GM21737 (cell line): ENCODE measurements at regions not wholly inside any gene's neighbourhood (a gene's known extent, or its start where the extent isn't known, plus 50 kb on each side); places are given as distances from the start of the nearest gene placed in this dataset.

Experiments used
- ATAC-seq: cut with Tn5 transposase; IDR thresholded peaks from one replicate; pipeline ENCODE4 v1.9.1; 2021; ENCODE audit warnings: mild to moderate bottlenecking, moderate library complexity; ENCODE audit not compliant: unreplicated experiment

DNA sequence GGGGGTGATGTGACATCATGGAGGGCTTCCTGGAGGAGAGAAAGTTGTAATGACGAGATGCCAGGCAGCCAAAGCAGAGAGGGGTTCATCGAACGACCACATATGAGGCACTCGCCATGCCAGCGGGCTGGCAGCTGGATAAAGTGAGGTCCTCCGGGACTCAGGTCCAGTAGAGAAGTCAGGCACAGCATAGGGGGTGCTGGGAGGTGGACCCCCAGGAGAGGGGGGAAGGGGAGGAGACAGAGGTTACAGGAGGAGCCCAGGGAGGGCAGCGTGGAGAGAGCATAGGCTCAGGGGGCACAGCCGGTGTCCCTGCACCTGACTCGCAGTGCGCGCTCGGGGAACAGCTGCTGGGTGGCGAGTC, 174.7 kb downstream of the BMP7 start:
- no peak for ATAC-seq

DNA sequence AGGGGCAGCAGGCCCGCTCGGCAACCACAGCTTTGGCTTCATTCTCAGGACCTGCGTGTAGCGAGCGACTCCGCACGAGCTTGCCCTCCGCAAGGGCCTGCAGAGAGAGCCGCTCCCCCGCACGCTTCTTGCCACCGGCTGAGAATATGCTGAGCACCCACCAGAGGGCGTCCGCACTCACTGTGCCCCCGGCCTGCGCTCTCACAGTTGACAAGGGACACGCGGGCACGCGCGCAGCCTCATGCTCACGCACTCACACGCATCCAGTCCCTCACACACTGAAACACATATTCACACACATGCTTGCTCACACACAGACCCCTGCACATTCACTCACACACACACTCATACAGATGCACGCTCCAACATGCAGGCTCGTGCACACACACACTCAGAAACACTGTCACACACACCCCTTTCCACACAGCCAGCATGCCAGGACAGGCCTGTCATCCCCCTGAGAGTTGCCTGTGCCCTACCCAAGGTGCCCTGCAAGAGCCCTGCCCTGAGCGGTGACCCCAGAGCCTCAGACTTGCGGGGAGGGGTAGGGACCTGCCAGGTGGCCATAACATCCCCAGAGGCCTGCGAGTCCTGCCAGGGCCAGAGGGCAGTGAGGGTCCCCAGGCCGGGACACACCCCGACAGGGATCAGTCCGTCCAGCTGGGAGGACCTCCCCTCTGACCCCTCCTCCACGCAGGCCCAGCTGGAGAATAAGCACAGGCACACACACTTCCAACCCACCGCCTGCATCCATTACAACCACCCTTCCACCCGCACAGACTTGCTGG, 174.1 kb downstream of the BMP7 start:
- no peak for ATAC-seq

DNA sequence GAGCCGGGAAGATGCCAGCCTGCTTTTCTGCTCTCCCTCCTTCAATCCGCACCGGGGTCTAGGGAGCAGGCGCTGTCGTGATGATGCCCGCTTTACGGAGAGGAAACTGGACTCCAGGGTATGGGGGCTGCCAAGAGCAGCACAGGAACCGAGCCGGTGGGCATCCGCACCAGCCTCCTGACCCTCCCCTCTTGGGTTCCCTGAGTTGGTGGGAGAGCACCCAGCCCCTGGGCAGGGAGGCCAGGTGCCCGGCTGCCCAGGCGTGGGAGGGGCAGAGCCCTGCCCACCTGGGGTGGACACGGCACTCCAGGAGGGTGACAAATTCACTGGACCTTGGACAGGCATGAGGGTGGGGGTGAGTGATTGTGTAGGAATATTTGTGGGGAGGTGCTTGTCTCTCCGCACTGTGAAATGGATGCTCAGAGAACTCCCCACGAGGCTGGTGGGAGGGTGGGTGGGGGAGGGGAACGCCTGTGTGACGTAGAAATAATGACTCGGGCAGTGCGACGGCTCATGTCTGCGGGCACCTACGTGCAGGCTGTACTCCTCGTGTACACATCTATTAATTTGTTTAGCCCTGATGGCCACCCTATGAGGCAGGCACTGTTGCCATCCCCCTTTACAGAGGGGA, 173.4 kb downstream of the BMP7 start:
- ATAC-seq, result no peak

DNA sequence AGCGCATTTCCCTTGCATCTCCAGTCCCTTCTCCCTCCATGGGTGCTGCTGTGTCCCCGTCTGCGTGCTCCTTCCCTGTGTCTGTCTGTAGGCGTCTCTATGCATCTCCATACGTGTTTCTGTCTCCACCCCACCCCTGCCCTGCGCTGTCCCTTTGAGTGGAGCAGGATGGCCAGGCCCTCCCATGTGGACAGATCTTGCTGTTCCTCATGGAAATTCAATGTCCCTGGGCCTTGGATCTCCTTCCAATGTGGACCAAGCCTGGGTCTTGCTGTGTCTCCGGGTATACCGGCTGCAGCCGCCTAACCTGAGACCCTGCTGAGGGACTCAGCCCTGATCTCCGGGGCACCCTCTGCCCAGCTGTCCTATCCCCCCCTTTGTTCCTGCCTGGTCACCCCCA, 172.7 kb downstream of the BMP7 start:
- no peak for ATAC-seq

DNA sequence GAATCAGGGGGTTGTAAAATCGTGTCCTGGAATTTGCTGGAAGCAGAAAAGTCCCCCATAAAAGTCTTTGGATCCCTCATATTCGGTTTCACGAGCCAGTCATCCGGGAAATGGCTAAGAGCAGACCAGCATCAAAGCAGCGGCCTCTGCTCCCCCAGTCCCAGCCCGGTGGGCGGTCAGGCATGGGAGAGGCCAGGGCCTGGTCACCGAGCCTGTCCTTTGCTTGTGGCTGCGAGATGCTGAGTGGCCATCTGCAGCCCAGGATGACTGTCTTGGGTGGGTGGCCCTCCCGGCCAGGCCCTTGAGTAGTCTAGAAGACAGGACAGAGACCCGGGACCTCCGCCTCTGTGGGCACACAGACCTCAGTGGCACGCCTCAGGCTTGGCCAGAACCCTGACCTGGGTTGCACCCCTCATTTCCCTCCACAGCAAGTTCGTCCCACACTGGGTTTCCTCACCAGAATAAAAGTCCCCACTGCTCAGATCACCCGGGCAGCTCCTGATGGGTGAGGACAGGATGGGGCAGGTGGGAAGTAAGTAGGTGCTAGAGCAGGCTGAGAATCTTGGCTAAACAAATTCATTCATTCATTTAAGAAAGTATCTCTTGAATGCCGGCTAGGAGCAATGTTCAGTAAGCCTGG, 172.1 kb downstream of the BMP7 start:
- ATAC-seq, result no peak

DNA sequence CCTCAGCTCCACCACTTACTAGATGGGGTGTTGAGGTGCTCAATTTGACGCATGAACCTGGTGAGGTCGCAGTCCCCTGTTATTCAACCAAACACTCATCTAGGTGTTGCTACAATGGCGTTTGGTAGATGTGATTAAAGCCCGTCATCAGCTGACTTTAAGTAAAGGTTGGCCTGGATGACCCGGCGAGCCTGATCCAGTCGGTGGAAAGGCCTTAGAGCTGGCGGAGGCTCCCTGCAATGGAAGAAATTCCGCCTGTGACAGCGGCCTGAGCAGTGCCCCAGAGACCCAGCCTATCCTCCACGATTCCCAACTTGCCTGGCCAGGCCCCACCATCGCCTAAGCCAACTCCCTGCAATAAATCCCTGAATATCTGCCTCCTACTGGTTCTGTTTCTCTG, 171.4 kb downstream of the BMP7 start:
- ATAC-seq, result no peak

DNA sequence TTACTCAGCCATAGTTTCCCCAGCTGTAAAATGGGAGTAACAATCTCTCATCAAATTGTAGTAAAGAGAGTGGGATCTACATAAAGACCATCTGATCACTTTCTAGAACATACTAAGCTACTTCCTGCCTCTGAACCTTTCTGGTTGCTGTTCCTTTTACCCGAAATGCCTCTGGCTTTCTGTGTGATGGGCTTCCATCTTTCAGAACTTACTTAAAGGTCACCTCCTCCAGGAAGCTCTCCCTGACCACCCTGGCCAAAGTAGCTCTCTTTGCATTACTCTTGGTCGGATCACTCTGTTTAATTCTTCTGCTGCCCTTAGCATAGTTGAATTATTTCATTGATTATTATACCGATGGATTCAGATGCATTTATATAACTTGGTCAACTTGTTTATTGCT, 171.0 kb downstream of the BMP7 start:
- no peak for ATAC-seq

DNA sequence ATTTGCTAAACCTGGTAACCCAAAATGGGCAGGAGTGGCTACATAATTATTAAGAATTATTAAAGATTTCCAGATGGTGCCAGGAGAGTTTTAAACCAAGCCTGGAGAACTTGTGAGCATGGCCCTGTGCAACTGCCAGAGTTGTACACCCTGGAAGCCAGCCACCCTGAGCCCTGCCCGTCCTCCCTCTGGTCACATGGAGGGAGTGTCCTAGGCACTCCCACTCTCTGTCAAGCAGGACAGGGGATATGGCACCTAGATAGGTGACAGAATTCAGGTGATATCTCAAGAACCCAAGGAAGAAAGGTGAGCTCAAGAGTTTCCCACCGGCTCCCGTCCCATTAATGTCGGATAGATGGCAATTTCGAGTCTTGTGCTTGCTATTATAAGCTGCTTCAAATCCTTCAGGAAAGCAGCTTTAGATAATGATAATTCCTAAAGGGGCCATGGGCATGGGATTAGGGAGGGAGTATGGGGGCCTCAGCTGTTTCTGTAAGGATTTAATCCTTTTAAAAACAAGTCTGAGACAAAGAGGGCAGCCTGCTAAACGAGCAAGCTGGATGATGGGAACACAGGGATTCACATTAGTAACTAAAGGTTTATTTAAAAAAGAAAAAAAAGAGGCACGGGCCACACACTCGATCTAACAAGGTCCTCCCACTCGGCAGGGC, 169.1 kb downstream of the BMP7 start:
- no peak for ATAC-seq

DNA sequence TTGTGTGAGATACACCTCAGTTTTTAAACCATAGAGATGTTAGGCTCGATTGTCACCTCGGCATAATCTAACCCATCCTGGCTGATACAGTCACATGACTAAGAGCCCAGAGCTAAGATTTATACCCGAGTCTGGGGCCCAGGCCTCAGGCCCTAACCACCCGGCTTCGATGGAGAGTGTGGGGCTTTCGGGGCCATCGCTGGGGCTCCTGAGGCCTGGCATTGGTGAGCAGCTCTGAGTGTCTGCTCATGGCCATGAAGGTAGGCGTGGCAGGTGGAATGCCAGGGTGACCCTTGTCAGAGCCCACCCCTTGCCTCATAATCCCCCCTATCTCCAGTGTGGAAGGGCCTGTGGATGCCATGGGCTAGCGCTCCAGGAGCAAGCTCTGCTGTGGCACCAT, 164.3 kb downstream of the BMP7 start:
- no peak for ATAC-seq

DNA sequence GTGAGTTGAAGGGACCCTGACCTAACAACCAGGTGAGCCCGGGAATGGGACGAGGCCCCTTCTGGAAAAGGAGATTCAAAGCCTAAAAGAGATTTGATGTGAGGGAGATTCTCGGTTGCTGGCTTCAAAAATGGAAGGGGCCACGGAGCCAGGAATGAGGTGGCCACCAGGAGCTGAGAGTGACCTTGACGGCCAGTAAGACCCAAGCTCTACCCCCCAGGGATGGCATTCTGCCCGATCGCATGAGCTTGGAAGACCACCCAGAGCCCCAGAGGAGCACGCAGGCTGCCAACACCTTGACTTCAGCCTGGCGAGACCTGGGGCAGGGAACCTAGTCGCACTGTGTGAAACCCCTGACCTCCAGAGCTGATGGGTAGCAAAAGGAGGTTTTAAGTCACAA, 163.9 kb downstream of the BMP7 start:
- no peak for ATAC-seq

DNA sequence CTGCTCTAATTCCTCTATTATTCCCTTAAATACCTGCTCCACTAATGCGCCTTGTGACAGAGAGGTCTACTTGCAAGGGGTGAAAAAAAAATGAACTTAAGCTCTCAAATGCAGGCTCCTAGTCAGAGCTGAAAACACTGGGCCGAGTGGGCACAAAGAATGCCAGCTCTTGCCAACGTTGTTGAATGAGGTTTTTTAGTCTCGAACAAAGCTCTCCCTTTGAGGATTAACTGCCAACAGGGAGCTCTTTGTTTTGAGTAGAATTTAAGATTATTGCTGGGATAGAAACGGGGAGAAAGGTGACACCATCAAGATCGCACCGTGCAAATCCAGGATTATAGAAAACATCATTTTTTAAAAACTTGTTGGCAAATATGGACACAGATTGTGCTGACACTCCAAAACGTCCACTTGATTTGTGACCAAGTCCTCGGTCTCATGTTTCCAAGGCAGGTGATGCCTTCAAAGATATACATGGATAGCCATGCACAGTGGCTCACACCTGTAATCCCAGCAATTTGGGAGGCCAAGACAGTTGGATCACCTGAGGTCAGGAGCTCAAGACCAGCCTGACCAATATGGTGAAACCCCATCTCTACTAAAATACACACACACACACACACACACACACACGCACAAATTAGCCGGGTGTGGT, 163.2 kb downstream of the BMP7 start:
- ATAC-seq, result no peak

DNA sequence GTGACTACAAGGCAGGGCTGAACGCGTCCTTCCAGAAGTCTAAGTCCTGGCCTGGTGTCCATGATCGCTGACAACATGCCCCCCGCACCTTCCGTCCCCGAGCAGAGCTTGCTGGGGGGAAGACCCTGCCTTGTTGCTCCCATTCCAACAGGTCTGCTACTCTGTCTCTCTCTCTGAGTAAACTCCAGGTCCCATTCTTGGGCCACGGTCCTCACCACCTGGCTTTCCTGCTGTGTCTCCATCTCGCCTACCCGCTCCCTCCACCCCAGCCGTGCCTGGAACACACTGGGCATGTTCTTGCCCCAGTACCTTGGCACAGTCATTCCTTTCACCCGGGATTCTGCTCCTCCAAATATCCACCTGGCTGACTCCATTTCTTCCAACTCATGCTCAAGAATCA, 162.3 kb downstream of the BMP7 start:
- no peak for ATAC-seq

DNA sequence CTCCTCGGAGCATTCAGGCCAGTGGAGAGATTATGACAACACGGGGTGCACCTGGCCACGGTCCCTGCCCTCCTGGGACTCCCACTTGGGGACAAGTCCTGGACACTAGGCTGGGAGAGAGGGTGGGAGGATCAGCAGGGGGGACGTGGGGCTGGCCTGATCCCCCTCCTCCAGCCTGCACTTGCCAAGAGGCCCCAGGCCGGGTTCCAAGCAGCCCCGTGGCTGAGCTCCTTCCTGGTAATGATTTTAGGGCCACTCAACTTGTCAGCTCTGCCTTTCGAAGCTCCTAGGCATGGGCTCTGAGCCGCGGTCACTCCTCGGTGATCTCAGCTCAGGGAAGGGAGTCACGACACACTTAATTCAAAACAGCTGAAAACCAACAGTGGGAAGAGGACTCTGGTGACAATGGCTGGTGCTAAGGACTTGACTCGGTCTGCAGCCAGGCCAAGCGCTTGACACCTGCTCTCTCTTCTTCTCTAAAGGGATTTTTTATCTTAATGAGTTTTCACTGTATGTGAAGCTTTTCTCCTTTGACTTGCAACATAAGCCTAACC, 161.7 kb downstream of the BMP7 start:
- ATAC-seq, result no peak

DNA sequence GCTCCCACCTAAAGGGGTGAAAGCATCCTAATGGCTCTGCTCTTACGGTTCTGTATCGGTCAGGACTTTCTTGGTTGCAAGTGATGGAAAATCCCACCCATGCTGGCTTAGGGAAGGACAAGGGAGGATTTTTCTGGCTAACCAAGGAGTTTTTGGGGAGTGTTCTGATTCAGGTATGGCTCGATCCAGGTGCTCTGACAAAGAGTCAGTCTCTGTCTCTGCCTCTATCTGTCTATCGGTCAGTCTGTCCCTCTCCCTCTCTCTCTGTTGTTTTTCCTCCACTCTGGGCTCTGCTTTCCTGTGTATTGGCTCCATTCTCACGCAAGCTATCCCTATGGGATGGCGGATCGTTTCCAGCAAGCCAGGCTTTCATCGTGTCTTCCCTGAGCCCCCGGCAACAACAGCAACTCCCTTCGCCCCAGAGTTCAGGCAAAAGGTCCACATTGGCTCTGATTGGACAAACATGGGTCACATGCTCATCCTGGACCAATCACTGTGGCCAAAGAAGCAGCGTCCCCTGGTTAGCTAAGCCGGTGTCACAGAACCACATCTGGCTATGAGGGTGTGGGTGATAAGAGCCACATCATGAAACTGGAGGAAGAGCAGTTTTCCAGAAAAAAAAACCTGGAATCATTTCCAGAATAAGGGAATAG, 160.3 kb downstream of the BMP7 start:
- no peak for ATAC-seq

DNA sequence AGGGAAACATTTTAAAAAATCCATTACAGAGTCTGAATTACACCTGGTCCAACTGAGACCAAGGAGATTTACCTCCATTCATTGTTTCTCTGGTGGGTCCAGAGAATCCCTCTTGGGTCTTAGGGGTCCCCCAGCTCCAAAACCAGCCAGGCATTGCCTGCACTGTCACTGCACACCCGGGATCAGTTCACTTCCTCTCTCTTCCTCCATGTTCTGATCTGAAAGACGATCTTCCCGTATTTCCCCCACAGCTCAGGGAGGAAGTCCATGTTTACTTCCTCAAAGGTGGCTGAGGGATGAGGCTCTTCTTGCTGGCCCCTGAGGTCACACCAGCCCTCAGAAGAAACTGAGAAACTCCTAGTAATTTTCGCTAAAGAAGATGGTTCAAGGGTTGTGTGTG, 159.7 kb downstream of the BMP7 start:
- ATAC-seq, result no peak

DNA sequence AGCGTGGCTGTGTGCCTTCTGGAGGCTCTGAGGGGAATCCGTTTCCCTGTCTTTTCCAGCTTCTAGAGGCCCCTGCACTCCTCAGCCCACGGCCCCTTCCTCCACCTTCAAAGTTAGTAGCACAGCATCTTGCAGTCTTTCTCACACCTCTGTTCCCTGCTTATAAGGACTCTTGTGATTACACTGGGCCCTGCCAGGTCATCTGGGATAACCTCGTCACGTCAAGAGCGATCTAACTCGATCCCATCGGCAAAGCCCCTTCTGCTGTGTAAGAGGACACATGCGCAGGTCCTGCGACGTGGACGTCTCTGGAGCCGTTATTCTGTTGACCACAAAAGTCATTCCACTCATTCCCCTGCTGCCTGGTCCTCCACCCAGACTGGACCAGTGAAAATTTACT, 159.2 kb downstream of the BMP7 start:
- no peak for ATAC-seq

DNA sequence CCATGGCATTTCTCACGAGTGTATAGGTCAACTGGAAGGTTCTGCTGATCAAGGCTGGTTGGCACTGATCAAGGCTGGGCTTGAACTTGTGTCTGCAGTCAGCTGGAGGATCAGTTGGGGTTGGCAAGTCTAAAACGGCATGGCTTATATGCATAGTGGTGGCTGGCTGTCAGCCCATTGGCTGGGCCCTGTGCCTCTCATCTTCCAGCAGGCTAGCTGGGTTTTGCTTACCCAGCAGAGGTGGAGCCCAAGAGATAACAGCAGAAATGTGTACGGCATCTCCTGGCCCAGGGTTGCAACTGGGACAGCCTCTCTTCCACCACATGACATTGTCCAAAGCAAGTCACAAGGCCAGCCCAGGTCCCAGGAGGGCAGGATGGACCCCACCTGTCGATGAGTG, 158.2 kb downstream of the BMP7 start:
- ATAC-seq, result no peak

DNA sequence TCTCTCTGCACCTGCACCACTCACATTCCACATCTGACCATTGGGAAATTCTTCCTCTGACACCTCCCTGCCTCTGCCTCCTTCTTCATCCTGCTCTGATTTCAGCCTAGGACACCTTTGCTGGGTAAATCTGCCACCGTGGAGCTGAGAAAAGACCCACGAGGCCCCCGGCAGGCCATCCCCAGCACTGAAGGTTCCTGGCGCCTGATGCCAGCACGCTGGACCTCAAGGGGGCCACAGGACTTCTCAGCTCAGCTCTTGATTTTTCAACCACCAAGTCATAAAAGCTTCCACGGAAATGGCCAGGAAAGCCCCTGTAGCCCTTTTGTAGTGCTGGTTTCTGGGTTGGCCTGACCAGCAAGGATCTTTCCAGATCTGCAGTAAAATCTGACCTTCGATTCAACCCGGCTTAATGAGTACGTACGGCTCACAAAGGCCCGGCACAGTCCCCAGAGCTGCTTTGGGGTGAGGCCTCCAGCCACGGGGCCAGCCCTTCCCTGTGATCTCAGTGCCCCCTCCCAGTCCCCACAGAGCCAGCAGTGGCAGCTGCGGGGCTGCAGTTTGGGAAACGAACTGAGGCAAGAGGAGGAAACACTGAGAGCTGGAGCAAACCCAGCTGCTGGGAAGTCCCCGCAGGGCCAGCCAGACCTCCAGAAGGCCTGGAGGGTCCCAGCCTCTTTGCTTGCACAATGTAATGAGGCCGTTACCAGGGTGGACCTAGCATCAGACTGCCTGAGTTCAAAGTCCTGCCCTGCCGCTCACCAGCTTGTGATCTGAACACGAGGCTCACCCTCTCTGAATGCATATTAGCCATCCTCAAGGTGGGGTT, 157.5 kb downstream of the BMP7 start:
- no peak for ATAC-seq

DNA sequence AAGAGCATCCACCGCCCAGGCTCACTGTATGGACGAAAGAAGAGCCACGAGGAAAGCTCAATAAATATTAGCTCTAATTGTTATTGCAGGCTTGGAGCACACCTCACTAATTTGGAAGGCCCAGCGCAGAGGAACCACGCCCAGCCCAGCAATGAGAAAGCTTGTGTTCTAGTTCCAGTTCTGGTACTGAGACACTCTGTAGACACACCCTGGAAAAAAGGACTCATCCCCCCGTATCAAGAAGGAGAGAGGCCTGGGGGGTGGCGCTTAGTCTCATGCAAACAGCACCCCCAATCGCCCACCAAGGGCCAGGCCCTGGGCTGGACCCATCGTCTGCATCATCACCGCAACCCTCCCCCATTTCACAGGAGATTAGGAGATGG, 156.9 kb downstream of the BMP7 start:
- ATAC-seq, result no peak
